HG03342 (cell line): ENCODE measurements at regions not wholly inside any gene's neighbourhood (a gene's known extent, or its start where the extent isn't known, plus 50 kb on each side); places are given as distances from the start of the nearest gene placed in this dataset.
"Not testable (repeated sequence)": the region's sequence is repeated elsewhere in the genome, so short reads cannot be mapped to it uniquely, and the experiment has no call there.

Source experiments
- ATAC-seq: cut with Tn5 transposase; IDR thresholded peaks from one replicate; pipeline ENCODE4 v1.9.1; 2021; ENCODE audit warnings: mild to moderate bottlenecking, moderate library complexity; ENCODE audit not compliant: unreplicated experiment

- ATAC-seq = no peak
These were observed 96.5 kb downstream of the PPIAL4G start for GRCh38 chr1:148386617-148387016.

GRCh38 chr1:148386031-148386398, 97.1 kb downstream of the PPIAL4G start:
- ATAC-seq = not testable (repeated sequence)

GRCh38 chr1:148385371-148386030, 97.6 kb downstream of the PPIAL4G start:
- no peak for ATAC-seq

- no peak for ATAC-seq
These were observed 99.1 kb downstream of the PPIAL4G start for GRCh38 chr1:148383966-148384365.

GRCh38 chr1:148379697-148380096, 103.4 kb downstream of the PPIAL4G start:
- ATAC-seq = no peak

- ATAC-seq = no peak
These were observed 104.0 kb downstream of the PPIAL4G start for GRCh38 chr1:148379170-148379500.

GRCh38 chr1:148377992-148378391, 105.1 kb downstream of the PPIAL4G start:
- not testable (repeated sequence) for ATAC-seq

- ATAC-seq = not testable (repeated sequence)
These were observed 106.1 kb downstream of the PPIAL4G start for GRCh38 chr1:148377045-148377444.

GRCh38 chr1:148374101-148374500, 109.0 kb downstream of the PPIAL4G start:
- no peak for ATAC-seq

- ATAC-seq = no peak
These were observed 109.7 kb downstream of the PPIAL4G start for GRCh38 chr1:148373192-148373925.

- no peak for ATAC-seq
These were observed 110.4 kb downstream of the PPIAL4G start for GRCh38 chr1:148372731-148373130.

GRCh38 chr1:148372051-148372726, 110.9 kb downstream of the PPIAL4G start:
- ATAC-seq = not testable (repeated sequence)

- not testable (repeated sequence) for ATAC-seq
These were observed 111.5 kb downstream of the PPIAL4G start for GRCh38 chr1:148371551-148371994.

- not testable (repeated sequence) for ATAC-seq
These were observed 112.4 kb downstream of the PPIAL4G start for GRCh38 chr1:148370661-148371060.

GRCh38 chr1:148367596-148367995, 115.5 kb downstream of the PPIAL4G start:
- ATAC-seq = no peak

GRCh38 chr1:148366136-148366753, 116.9 kb downstream of the PPIAL4G start:
- not testable (repeated sequence) for ATAC-seq

GRCh38 chr1:148365151-148365550, 118.0 kb downstream of the PPIAL4G start:
- not testable (repeated sequence) for ATAC-seq

GRCh38 chr1:148363979-148364378, 119.1 kb downstream of the PPIAL4G start:
- ATAC-seq = not testable (repeated sequence)

GRCh38 chr1:148363439-148363810, 119.7 kb downstream of the PPIAL4G start:
- ATAC-seq = no peak

GRCh38 chr1:148362626-148363438, 120.3 kb downstream of the PPIAL4G start:
- ATAC-seq = no peak

GRCh38 chr1:148362216-148362611, 120.9 kb downstream of the PPIAL4G start:
- no peak for ATAC-seq
